ENCODE measurements at regions not wholly inside any gene's neighbourhood (a gene's known extent, or its start where the extent isn't known, plus 50 kb on each side); places are given as distances from the start of the nearest gene placed in this dataset.

- no peak for TF ChIP-seq CHD7 (IDR thresholded peaks at IDR 0.05; ENCODE audit: insufficient replicate concordance, low read length)
- no peak for TF ChIP-seq SRF (IDR thresholded peaks at IDR 0.05; ENCODE audit: low read depth, low read length)
- no peak for TF ChIP-seq PHF8 (conservative IDR thresholded peaks at IDR 0.05; ENCODE audit: low read depth, low read length)
- TF ChIP-seq GABPA (IDR thresholded peaks at IDR 0.05; ENCODE audit: borderline replicate concordance, insufficient read depth, low read length): no peak
- TF ChIP-seq TEAD4 (IDR thresholded peaks at IDR 0.05; ENCODE audit: low read depth, low read length): no peak
These were observed 98.9 kb upstream of the SEC11C start (continued) for GRCh38 chr18:59040770-59041148.
